Stimulated activated CD8-positive, alpha-beta memory T cell treated with anti-CD3 and anti-CD28 coated beads, Interleukin-2, amount 100 ng/mL, for 1 hour (primary cell): ENCODE measurements at regions not wholly inside any gene's neighbourhood (a gene's known extent, or its start where the extent isn't known, plus 50 kb on each side); places are given as distances from the start of the nearest gene placed in this dataset.
"Not testable (repeated sequence)": the region's sequence is repeated elsewhere in the genome, so short reads cannot be mapped to it uniquely, and the experiment has no call there.

ENCODE experiments used
- DNase-seq, 2 donors: peaks; one replicate each; pipeline ENCODE4 v3.0.0-alpha.2; 2020; ENCODE audit warnings: low read depth in 2 of 2

GRCh38 chr1:149157409-149157808 lies 54.1 kb upstream of the NBPF9 start:
- DNase-seq, result not testable (repeated sequence)

GRCh38 chr1:149158308-149158707 lies 55.0 kb upstream of the NBPF9 start:
- not testable (repeated sequence) for DNase-seq

GRCh38 chr1:149163063-149163444 lies 59.7 kb upstream of the NBPF9 start:
- not testable (repeated sequence) for DNase-seq

- not testable (repeated sequence) for DNase-seq
These were observed 71.4 kb upstream of the NBPF9 start for GRCh38 chr1:149174765-149175164.

GRCh38 chr1:149175812-149176211 lies 72.5 kb upstream of the NBPF9 start:
- not testable (repeated sequence) for DNase-seq

- peak; percentile 43 to 48 for DNase-seq
These were observed 73.3 kb upstream of the NBPF9 start for GRCh38 chr1:149176453-149177316.

- not testable (repeated sequence) for DNase-seq
These were observed 87.4 kb upstream of the NBPF9 start for GRCh38 chr1:149190742-149191141.

GRCh38 chr1:149196651-149197050 lies 93.3 kb upstream of the NBPF9 start:
- not testable (repeated sequence) for DNase-seq

GRCh38 chr1:149200567-149200966 lies 97.2 kb upstream of the NBPF9 start:
- not testable (repeated sequence) for DNase-seq

- DNase-seq, result not testable (repeated sequence)
These were observed 98.9 kb upstream of the NBPF9 start for GRCh38 chr1:149202283-149202682.

GRCh38 chr1:149204396-149204795 lies 101.0 kb upstream of the NBPF9 start:
- not testable (repeated sequence) for DNase-seq

- not testable (repeated sequence) for DNase-seq
These were observed 105.5 kb upstream of the NBPF9 start for GRCh38 chr1:149208836-149209235.

- not testable (repeated sequence) for DNase-seq
These were observed 108.5 kb upstream of the NBPF9 start for GRCh38 chr1:149211757-149212420.

GRCh38 chr1:149212946-149213345 lies 109.6 kb upstream of the NBPF9 start:
- not testable (repeated sequence) for DNase-seq

GRCh38 chr1:149213673-149214072 lies 110.3 kb upstream of the NBPF9 start:
- not testable (repeated sequence) for DNase-seq

- not testable (repeated sequence) for DNase-seq
These were observed 115.0 kb upstream of the NBPF9 start for GRCh38 chr1:149218080-149218988.

- not testable (repeated sequence) for DNase-seq
These were observed 116.2 kb upstream of the NBPF9 start for GRCh38 chr1:149219539-149219938.

GRCh38 chr1:149220463-149221074 lies 117.2 kb upstream of the NBPF9 start:
- not testable (repeated sequence) for DNase-seq

- DNase-seq, result not testable (repeated sequence)
These were observed 124.7 kb upstream of the NBPF9 start for GRCh38 chr1:149227933-149228665.
